Stimulated activated CD8-positive, alpha-beta memory T cell treated with anti-CD3 and anti-CD28 coated beads, Interleukin-7, amount 100 ng/mL, for 48 hours (primary cell): ENCODE measurements at regions not wholly inside any gene's neighbourhood (a gene's known extent, or its start where the extent isn't known, plus 50 kb on each side); places are given as distances from the start of the nearest gene placed in this dataset.
A peak's percentile ranks its signal among the peaks of the same experiment; 100 is the strongest.

Source experiments
- DNase-seq, 2 donors: peaks; one replicate each; pipeline ENCODE4 v3.0.0-alpha.2; 2020; ENCODE audit warnings: low read depth in 1 of 2; ENCODE audit errors: extremely low read depth in 1 of 2

DNA sequence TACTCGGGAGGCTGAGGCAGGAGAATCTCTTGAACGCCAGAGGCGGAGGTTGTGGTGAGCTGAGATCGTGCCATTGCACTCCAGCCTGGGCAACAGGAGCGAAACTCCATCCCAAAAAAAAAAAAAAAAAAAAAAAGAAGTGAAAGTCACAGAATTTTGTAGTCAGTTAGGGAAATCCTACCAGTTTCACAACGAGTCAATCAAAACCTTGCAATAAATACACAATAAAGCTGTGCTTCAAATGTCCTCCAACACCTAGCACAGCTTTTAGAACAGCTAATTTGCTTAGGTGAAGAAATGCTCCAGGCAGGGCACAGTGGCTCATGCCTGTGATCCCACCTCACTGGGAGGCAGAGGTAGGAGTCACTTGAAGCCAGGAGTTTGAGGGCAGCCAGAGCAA lies 112.8 kb upstream of the ATF7IP start:
- no peak for DNase-seq

GRCh38 chr12:14253496-14253895 lies 112.0 kb upstream of the ATF7IP start:
- no peak for DNase-seq

- no peak for DNase-seq
Measured at GRCh38 chr12:14254781-14255180, 110.7 kb upstream of the ATF7IP start.

- peak in 1 of 2 donors; percentile 39 for DNase-seq
Measured at GRCh38 chr12:14256121-14256520, 109.4 kb upstream of the ATF7IP start.

- DNase-seq = peak; percentile 39 to 71
Measured at GRCh38 chr12:14256555-14257169, 108.8 kb upstream of the ATF7IP start.

GRCh38 chr12:14257303-14257733 lies 108.2 kb upstream of the ATF7IP start:
- DNase-seq = no peak

- DNase-seq = peak; percentile 62 to 87
Measured at GRCh38 chr12:14257734-14258574, 107.5 kb upstream of the ATF7IP start.

GRCh38 chr12:14258575-14258940 lies 106.9 kb upstream of the ATF7IP start:
- no peak for DNase-seq

DNA sequence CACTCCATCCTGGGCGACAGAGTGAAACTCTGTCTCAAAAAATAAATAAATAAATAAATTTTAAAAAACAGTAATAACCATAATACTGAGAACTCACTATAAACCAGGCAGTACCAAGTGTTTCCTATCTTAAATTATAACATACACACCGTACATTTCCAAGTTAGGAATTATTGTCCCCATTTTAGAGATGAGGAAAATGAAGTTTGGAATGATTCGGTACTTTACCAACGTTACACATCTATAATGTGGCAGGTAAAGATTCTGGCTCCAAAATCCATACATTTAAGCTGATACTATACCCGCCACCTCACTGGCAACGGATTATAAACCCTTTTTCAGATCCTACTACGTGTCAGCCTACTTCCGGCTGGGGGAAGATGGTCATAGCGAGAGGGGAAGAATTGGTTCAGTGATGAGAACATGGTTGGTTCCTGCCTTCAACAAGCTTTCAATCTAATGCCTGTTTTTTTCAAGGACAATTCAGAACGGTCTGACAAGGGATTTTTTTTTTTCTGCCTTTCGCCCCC lies 105.9 kb upstream of the ATF7IP start:
- DNase-seq = no peak

DNA sequence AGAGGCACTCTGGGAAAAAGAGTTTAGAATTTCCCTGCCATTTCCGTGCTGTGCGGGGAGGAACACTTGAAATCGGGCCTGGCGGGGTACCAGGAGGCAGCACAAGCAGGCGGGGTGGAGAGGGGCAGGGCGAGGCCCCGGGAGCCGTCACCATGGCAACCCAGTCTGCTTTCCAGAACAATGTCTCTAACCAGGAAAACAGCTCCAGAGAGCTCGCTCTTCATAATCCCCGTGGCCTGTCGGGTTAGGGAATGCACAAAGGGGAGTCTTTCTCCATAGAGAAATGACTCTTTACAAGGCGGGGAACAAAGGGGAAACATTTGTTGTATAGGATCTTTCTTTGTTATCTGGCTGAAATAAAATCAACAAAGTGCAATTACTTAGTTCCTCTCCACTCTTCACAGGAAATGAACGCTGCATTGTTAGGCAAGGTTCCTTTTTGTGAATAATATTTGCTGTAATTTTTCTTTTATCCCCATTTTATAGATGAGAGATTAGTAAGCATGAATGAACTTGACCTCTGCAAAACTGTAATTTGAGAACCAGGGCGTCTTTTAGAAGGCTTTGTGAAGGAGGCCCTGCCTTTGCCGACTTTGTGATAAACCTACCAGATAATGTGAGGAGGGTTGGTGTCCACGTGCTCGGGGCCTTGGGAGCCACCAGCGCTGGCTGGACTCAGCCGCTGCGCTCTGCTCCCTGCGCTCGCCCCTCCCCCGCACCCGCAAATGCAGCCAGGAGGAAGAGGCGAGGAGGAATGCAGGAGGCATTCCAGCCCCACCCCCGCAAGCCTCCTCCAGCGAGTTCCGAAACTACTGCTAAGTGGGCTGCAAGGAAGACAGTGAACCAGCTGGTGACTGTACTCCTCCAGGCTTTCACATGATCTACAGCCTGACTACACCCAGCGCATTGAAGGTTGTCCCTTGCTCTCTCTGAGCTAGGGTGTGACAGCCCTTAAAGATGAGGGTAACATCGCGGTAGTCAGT lies 105.2 kb upstream of the ATF7IP start:
- DNase-seq = no peak

- DNase-seq = no peak
Measured at GRCh38 chr12:14261096-14261495, 104.4 kb upstream of the ATF7IP start.

DNA sequence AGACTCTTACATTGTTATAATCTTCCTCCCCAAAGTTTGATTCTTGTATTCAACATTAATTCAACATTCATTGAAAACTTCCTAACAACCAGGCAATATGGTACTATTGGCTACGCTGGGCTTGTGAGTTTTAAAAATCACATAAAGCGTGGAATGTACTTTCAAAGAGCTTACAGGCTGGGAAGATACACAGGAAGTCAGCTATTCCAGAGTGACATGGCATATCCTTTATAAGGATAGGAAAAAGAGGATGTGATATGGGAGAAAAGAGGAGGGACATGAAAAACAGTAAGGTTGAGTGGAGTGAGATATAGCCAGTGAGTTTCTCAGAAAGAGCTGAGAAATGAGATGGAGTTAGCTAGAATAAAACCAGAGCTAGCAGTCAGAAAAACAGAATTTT lies 103.6 kb upstream of the ATF7IP start:
- DNase-seq = no peak

GRCh38 chr12:14262771-14263511 lies 102.5 kb upstream of the ATF7IP start:
- DNase-seq = no peak

GRCh38 chr12:14263742-14264141 lies 101.7 kb upstream of the ATF7IP start:
- DNase-seq = no peak

- no peak for DNase-seq
Measured at GRCh38 chr12:14264316-14264715, 101.2 kb upstream of the ATF7IP start.

DNA sequence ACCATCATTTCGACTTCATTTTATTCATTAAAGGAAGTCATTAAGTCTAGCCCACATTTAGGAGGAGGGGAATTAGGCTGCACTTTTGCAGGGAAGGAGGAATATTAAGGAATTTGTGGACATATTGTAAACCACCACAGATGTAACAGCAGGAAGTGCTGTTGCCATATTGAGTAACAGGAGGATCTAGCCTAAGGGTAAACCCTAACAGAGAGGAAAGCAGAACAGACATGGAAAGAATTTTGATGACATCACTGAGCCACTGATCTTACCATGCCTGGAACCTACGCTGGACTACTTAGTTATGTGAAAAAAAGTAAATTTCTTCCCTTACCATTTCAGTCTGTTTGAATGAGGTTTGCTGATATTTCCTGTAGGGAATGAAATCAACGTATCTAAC lies 100.7 kb upstream of the ATF7IP start:
- DNase-seq = no peak

- DNase-seq = no peak
Measured at GRCh38 chr12:14268120-14268515, 97.4 kb upstream of the ATF7IP start.

GRCh38 chr12:14270392-14270791 lies 95.1 kb upstream of the ATF7IP start:
- DNase-seq = no peak

DNA sequence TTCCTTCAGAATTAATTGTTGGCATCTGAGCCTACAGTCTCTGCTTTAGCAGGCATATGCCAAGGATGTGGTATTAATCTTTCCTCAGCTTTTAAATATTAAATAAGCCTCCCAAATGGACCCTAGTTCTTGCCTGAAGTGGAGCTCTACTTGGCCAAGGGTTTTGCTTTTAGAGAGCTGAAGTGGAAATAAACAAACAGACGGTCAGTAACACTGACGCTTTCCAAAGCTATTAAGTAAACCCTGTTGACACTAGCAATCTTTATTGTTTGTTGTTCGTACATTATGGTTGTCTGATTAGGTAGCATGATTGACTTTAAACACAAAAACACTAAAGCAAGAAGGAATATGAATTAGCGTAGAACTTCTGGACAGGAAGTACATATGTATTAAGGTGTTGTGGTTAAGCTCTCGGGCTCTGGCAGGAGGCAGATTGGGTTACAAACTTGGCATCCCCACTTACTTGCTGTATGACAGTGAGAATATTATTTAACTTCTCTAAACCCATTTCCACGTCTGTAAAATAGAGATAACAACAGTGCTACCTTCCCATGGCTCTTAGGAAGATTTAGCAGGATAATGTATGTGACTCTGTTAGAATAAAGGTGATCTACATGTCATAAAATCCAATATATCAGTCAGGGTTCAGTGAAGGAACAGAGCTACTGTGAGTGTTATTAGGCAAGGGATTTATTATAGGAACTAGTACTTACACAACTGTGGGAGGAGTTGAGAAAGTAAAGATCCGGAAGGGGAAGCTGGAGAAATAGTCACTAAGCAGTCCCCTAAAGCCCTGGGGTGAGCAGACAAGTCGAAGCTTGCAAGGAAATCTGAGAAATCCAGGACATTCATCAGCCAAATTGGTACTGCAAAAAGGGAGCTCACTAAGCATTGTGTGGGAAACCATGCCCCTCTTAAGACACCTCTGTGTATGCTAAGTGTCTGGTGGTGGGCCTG lies 92.2 kb upstream of the ATF7IP start:
- no peak for DNase-seq
